Activated CD8-positive, alpha-beta T cell treated with anti-CD3 and anti-CD28 coated beads for 36 hours (primary cell): ENCODE measurements at regions not wholly inside any gene's neighbourhood (a gene's known extent, or its start where the extent isn't known, plus 50 kb on each side); places are given as distances from the start of the nearest gene placed in this dataset.

Experiments used
- ATAC-seq: fragments of 200-7000 bp; cut with Tn5 transposase; one replicate; pipeline ENCODE4 v1.10.0; 2021; ENCODE audit warnings: mild to moderate bottlenecking, moderate library complexity
- CTCF ChIA-PET: fragments of 350-600 bp; sonication (Branson Sonifier 250); formaldehyde crosslinking; loops from one replicate; lab custom pipeline; 2021; ENCODE audit warnings: antibody characterized with exemption; lab: Charles Lee
- POLR2A ChIA-PET: fragments of 350-600 bp; sonication (Branson Sonifier 250); formaldehyde crosslinking; loops from one replicate; lab custom pipeline; 2021; ENCODE audit warnings: antibody characterized with exemption; lab: Charles Lee
- DNase-seq: peaks from one replicate; pipeline ENCODE4 v3.0.0-alpha.2; 2020
- H3K27ac Mint-ChIP-seq: one replicate; pipeline ENCODE4 v1.8.0; 2021; ENCODE audit warnings: mild to moderate bottlenecking, mixed read lengths
- H3K27me3 Mint-ChIP-seq: one replicate; pipeline ENCODE4 v1.8.0; 2021; ENCODE audit warnings: mixed read lengths
- H3K36me3 Mint-ChIP-seq: one replicate; pipeline ENCODE4 v1.8.0; 2021; ENCODE audit warnings: low read depth, mixed read lengths
- H3K4me1 Mint-ChIP-seq: one replicate; pipeline ENCODE4 v1.8.0; 2021; ENCODE audit warnings: low read depth, mixed read lengths
- H3K4me3 Mint-ChIP-seq: one replicate; pipeline ENCODE4 v1.8.0; 2021; ENCODE audit warnings: mild to moderate bottlenecking, moderate library complexity, mixed read lengths
- H3K9me3 Mint-ChIP-seq: one replicate; pipeline ENCODE4 v1.8.0; 2021; ENCODE audit warnings: mixed read lengths
- CTCF ChIP-seq: fragments of 200-600 bp; IDR thresholded peaks from one replicate; pipeline ENCODE4 v1.8.0; 2022; ENCODE audit warnings: antibody characterized with exemption, mild to moderate bottlenecking
- intact Hi-C: fragments of 100-400 bp; cut with micrococcal nuclease; formaldehyde crosslinking; loops from one replicate; pipeline ENCODE4 v1.10.0; 2022

- intact Hi-C loops = no loop called here
- Mint-ChIP-seq H3K27me3 (no peaks in the 10 kb centered on the region), H3K36me3 (peaks cover 1% of the 10 kb centered on the region), H3K9me3 (peaks cover 2% of the 10 kb centered on the region), H3K27ac (no peak overlapping the region), H3K4me3 (no peak overlapping the region), H3K4me1 (no peaks in the 10 kb centered on the region)
- CTCF ChIA-PET = no interaction called here
- DNase-seq (no peak), ATAC-seq (no peak)
- TF ChIP-seq CTCF = no peak
- POLR2A ChIA-PET = interaction anchor here (1.2 kb wide), 1 partner anchor 36 kb away, joined by 5 read pairs; no protein-coding TSS in a partner anchor
Measured at GRCh38 chr2:59932341-59932740, 621.1 kb downstream of the BCL11A start.

- Mint-ChIP-seq H3K36me3 (peaks cover 1% of the 10 kb centered on the region), H3K27ac (no peak overlapping the region), H3K27me3 (no peaks in the 10 kb centered on the region), H3K9me3 (peaks cover 2% of the 10 kb centered on the region), H3K4me1 (no peaks in the 10 kb centered on the region), H3K4me3 (no peak overlapping the region)
- DNase-seq (no peak), ATAC-seq (no peak)
- CTCF ChIA-PET = no interaction called here
- intact Hi-C loops = no loop called here
- POLR2A ChIA-PET = no interaction called here
- TF ChIP-seq CTCF = no peak
Measured at GRCh38 chr2:59930430-59930829, 623.0 kb downstream of the BCL11A start.

DNA sequence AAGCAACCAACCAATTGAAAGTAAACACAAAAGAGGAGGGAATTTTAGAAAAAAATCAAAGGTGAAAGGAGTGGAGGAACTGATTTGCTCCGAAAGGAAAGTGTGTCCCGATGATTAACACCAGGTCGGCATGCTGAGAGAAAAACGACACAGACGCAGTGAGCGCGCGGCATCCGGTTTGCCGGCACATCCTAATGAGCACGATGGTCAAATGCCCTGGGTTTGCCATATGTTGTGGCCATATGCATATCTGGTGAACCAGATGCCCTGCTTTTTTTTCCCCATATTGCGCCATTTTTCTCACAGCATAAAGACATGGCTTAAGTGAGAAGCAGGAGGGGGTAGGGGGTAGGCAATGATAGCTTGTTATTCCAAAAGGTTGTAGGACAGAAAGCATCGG lies 626.7 kb downstream of the BCL11A start:
- Mint-ChIP-seq H3K27ac (no peak overlapping the region), H3K4me1 (no peaks in the 10 kb centered on the region), H3K36me3 (peaks cover 1% of the 10 kb centered on the region), H3K4me3 (no peak overlapping the region), H3K9me3 (peaks cover 2% of the 10 kb centered on the region), H3K27me3 (no peaks in the 10 kb centered on the region)
- ATAC-seq = no peak
- ChIA-PET POLR2A (no interaction called here), CTCF (no interaction called here)
- no peak for TF ChIP-seq CTCF
- intact Hi-C loops = no loop called here
- DNase-seq = no peak

DNA sequence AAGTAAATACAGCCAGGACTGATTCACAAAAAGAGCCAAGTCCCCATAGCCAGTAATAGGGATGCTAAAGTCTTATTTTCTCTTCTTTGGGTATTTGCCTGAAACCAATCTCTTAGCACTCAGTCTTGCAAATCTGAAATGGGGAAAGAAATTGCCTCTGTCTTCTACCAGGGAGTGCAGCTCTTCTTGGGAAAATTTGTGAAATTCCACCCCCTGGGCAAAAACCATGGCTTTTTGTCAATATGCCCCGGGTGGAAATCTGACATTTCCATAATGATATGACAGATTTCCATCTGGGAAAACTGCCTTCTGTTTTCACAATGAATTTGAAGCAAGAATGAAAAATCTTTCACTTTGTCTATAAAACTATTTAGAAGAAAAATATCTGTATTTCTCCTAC lies 628.1 kb downstream of the BCL11A start:
- Mint-ChIP-seq H3K36me3 (no peaks in the 10 kb centered on the region), H3K4me3 (no peak overlapping the region), H3K27me3 (no peaks in the 10 kb centered on the region), H3K4me1 (peaks cover 6% of the 10 kb centered on the region), H3K9me3 (no peaks in the 10 kb centered on the region), H3K27ac (no peak overlapping the region)
- ChIA-PET CTCF (no interaction called here), POLR2A (no interaction called here)
- no peak for TF ChIP-seq CTCF
- intact Hi-C loops = no loop called here
- ATAC-seq (no peak), DNase-seq (no peak)

DNA sequence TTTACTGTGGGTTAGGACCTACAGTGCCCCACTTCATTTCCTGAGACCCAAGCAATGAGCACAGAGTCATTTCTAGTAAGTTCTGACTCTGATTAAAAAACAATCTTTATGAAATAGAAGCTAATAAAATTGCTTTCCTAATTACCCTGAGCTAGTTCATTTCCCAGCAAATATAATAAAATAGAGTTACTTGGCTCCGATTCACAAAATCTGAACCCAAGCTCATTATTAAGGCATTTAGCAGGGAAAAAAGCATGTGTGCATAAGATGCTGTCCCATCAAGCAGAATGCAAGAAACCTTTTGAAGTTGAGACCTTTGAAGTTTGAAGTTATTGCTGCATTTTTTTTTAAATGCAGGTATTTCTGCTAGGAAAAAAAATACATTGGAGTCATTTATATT lies 629.1 kb downstream of the BCL11A start:
- ChIA-PET POLR2A (interaction anchor here (0.9 kb wide), 1 partner anchor 26 kb away, joined by 3 read pairs; no protein-coding TSS in a partner anchor), CTCF (no interaction called here)
- H3K27me3 Mint-ChIP-seq = no peaks in the 10 kb centered on the region
- intact Hi-C loops = no loop called here
- DNase-seq (no peak), ATAC-seq (no peak)
- H3K4me1 Mint-ChIP-seq = peaks cover 15% of the 10 kb centered on the region
- H3K27ac Mint-ChIP-seq = no peak overlapping the region
- H3K9me3 Mint-ChIP-seq = no peaks in the 10 kb centered on the region
- no peaks in the 10 kb centered on the region for H3K36me3 Mint-ChIP-seq
- TF ChIP-seq CTCF = no peak
- H3K4me3 Mint-ChIP-seq = no peak overlapping the region
